GM23248 (cell line): ENCODE measurements at regions not wholly inside any gene's neighbourhood (a gene's known extent, or its start where the extent isn't known, plus 50 kb on each side); places are given as distances from the start of the nearest gene placed in this dataset.
"Not testable (repeated sequence)": the region's sequence is repeated elsewhere in the genome, so short reads cannot be mapped to it uniquely, and the experiment has no call there.

Experiments
- EZH2 ChIP-seq: fragments of 200-600 bp; sonication (generic); IDR thresholded peaks from 2 replicates; pipeline ENCODE4 v1.6.1; 2018; ENCODE audit warnings: antibody characterized with exemption, mild to moderate bottlenecking; ENCODE audit not compliant: insufficient read depth, poor library complexity, severe bottlenecking
- EZH2phosphoT487 ChIP-seq: fragments of 200-600 bp; sonication (generic); IDR thresholded peaks from 2 replicates; pipeline ENCODE4 v1.6.1; 2018; ENCODE audit warnings: antibody characterized with exemption, moderate library complexity, mild to moderate bottlenecking, low read depth; ENCODE audit not compliant: insufficient read depth

GRCh38 chr12:3424796-3425195 lies 66.2 kb upstream of the PRMT8 start:
- TF ChIP-seq EZH2, EZH2phosphoT487: not testable (repeated sequence)
